B cell (primary cell): ENCODE measurements at regions not wholly inside any gene's neighbourhood (a gene's known extent, or its start where the extent isn't known, plus 50 kb on each side); places are given as distances from the start of the nearest gene placed in this dataset.
A peak's percentile ranks its signal among the peaks of the same experiment; 100 is the strongest.

Source experiments
- ATAC-seq: fragments of 200-7000 bp; cut with Tn5 transposase; one replicate; pipeline ENCODE4 v1.10.0; 2021; ENCODE audit warnings: low read depth, mild to moderate bottlenecking, moderate number of reproducible peaks, moderate library complexity
- CTCF ChIA-PET: fragments of 350-600 bp; sonication (Branson Sonifier 250); formaldehyde crosslinking; loops from one replicate; lab custom pipeline; 2021; ENCODE audit warnings: antibody characterized with exemption, inconsistent platforms; lab: Charles Lee
- POLR2A ChIA-PET: fragments of 350-600 bp; sonication (Branson Sonifier 250); formaldehyde crosslinking; loops from one replicate; lab custom pipeline; 2021; ENCODE audit warnings: antibody characterized with exemption; lab: Charles Lee
- DNase-seq: peaks from one replicate; pipeline ENCODE4 v3.0.0; 2013
- H2AFZ ChIP-seq: 2 replicates; pipeline ENCODE4 v1.6.1; 2012; ENCODE audit warnings: mild to moderate bottlenecking, low read depth, low read length; ENCODE audit not compliant: insufficient read depth, poor library complexity, severe bottlenecking
- H3K27ac ChIP-seq, 2 donors: 1 replicate in 1 of 2; 2 replicates in 1 of 2; pipeline ENCODE4 v1.5.1; 2012 to 2013; ENCODE audit warnings: low read length in 2 of 2, mild to moderate bottlenecking in 2 of 2, moderate library complexity in 1 of 2
- H3K27me3 ChIP-seq, 4 experiments: fragments of 200-600 bp in 1 of 4; sonication (generic) in 1 of 4; replicated peaks in 1 of 4; 1 replicate in 2 of 4; 2 replicates in 2 of 4; pipeline versions ENCODE4 v1.6.1 to v1.7.0; 2013 to 2016; ENCODE audit warnings: low read length in 3 of 4, mild to moderate bottlenecking in 2 of 4, mixed read lengths in 1 of 4, moderate library complexity in 1 of 4; ENCODE audit not compliant: insufficient read depth in 4 of 4, control insufficient read depth in 3 of 4; ENCODE audit errors: control extremely low read depth in 1 of 4
- H3K36me3 ChIP-seq, 2 experiments: replicated peaks in 1 of 2; 1 replicate in 1 of 2; 2 replicates in 1 of 2; pipeline versions ENCODE4 v1.6.1 to v1.7.1; 2013; ENCODE audit warnings: low read length in 1 of 2; ENCODE audit not compliant: insufficient read depth in 2 of 2, control insufficient read depth in 1 of 2; ENCODE audit errors: control extremely low read depth in 1 of 2, extremely low read depth in 1 of 2
- H3K4me1 ChIP-seq, 2 donors: fragments of 200-600 bp in 1 of 2; sonication (generic) in 1 of 2; 1 replicate in 1 of 2; 2 replicates in 1 of 2; pipeline versions ENCODE4 v1.5.1 to v1.6.1; 2013 to 2017; ENCODE audit warnings: low read length in 2 of 2; ENCODE audit not compliant: control insufficient read depth in 2 of 2, insufficient read depth in 2 of 2
- H3K4me2 ChIP-seq: replicated peaks from 2 replicates; pipeline ENCODE3; 2012; ENCODE audit warnings: mild to moderate bottlenecking, low read depth, low read length; ENCODE audit not compliant: poor library complexity, severe bottlenecking
- H3K4me3 ChIP-seq, 5 experiments: fragments of 200-600 bp in 1 of 5; sonication (generic) in 1 of 5; 1 replicate in 3 of 5; 2 replicates in 2 of 5; pipeline versions ENCODE4 v1.5.1 to v1.7.0; 2011 to 2016; ENCODE audit warnings: low read length in 4 of 5, mild to moderate bottlenecking in 4 of 5, low read depth in 2 of 5, control low read depth in 1 of 5, moderate library complexity in 1 of 5; ENCODE audit not compliant: insufficient read depth in 1 of 5; ENCODE audit errors: control extremely low read depth in 1 of 5, extremely low read depth in 1 of 5
- H3K79me2 ChIP-seq: fragments of 200-600 bp; sonication (generic); one replicate; pipeline ENCODE4 v1.6.0; 2016; ENCODE audit warnings: low read length; ENCODE audit not compliant: control insufficient read depth, insufficient read depth
- H3K9ac ChIP-seq: fragments of 200-600 bp; sonication (generic); 2 replicates; pipeline ENCODE4 v1.6.1; 2017; ENCODE audit warnings: mild to moderate bottlenecking, low read length, moderate library complexity
- H3K9me3 ChIP-seq, 3 donors: one replicate each; pipeline versions ENCODE4 v1.6.1 to v1.7.1; 2013; ENCODE audit warnings: low read length in 2 of 3; ENCODE audit not compliant: control insufficient read depth in 2 of 3, insufficient read depth in 1 of 3; ENCODE audit errors: control extremely low read depth in 1 of 3
- H4K20me1 ChIP-seq: 2 replicates; pipeline ENCODE4 v1.6.0; 2012; ENCODE audit warnings: mild to moderate bottlenecking, low read length; ENCODE audit not compliant: insufficient read depth, control insufficient read depth, poor library complexity, severe bottlenecking
- H3K27ac Mint-ChIP-seq: one replicate; pipeline ENCODE4 v1.8.0; 2021; ENCODE audit warnings: mixed read lengths
- H3K27me3 Mint-ChIP-seq: one replicate; pipeline ENCODE4 v1.8.0; 2021; ENCODE audit warnings: mixed read lengths
- H3K4me1 Mint-ChIP-seq: one replicate; pipeline ENCODE4 v1.8.0; 2021; ENCODE audit warnings: mixed read lengths
- H3K4me3 Mint-ChIP-seq: one replicate; pipeline ENCODE4 v1.8.0; 2021; ENCODE audit warnings: mixed read lengths
- H3K9me3 Mint-ChIP-seq: one replicate; pipeline ENCODE4 v1.8.0; 2022; ENCODE audit warnings: mixed read lengths; ENCODE audit not compliant: insufficient read depth
- CTCF ChIP-seq: fragments of 200-600 bp; IDR thresholded peaks from one replicate; pipeline ENCODE4 v1.8.0; 2022; ENCODE audit warnings: antibody characterized with exemption, mild to moderate bottlenecking
- EZH2 ChIP-seq: IDR thresholded peaks from 2 replicates; pipeline ENCODE4 v1.6.1; 2012; ENCODE audit warnings: borderline replicate concordance, low read depth, mild to moderate bottlenecking, moderate library complexity, low read length; ENCODE audit not compliant: insufficient read depth, poor library complexity, severe bottlenecking
- WGBS: methylation state at CpG from one replicate; pipeline ENCODE4 v1.1.5; 2013; ENCODE audit warnings: missing lambda C conversion rate; ENCODE audit not compliant: insufficient coverage; 5-methylcytosine and 5-hydroxymethylcytosine counted together
- intact Hi-C: fragments of 100-400 bp; cut with micrococcal nuclease; formaldehyde crosslinking; loops from one replicate; pipeline ENCODE4 v1.10.0; 2022

- WGBS: no CpG with 5 or more reads among the region's 3 CpGs
- ChIA-PET POLR2A (interaction anchor here (1.4 kb wide), 1 partner anchor 8 kb away, joined by 3 read pairs; no protein-coding TSS in a partner anchor), CTCF (interaction anchor here (1.9 kb wide), 1 partner anchor 35 kb away, joined by 5 read pairs; no protein-coding TSS in a partner anchor)
- Mint-ChIP-seq H3K27me3 (no peaks in the 10 kb centered on the region), H3K4me3 (peak overlapping the region; percentile 84), H3K4me1 (peaks cover 62% of the 10 kb centered on the region), H3K27ac (peak overlapping the region; percentile 88), H3K9me3 (no peaks in the 10 kb centered on the region)
- H3K36me3 ChIP-seq: peaks cover 0 to under 1% of the 10 kb centered on the region in 2 experiments
- ATAC-seq (no peak), DNase-seq (peak; percentile 25)
- no peaks in the 10 kb centered on the region for H3K9me3 ChIP-seq
- H2AFZ ChIP-seq: no peak overlapping the region
- peaks cover 64% of the 10 kb centered on the region for H3K79me2 ChIP-seq
- intact Hi-C loops: no loop called here
- H3K27me3 ChIP-seq: no peaks in the 10 kb centered on the region
- H3K4me3 ChIP-seq: peak overlapping the region in 4 of 5 experiments; percentile 4 to 73 (median 48)
- TF ChIP-seq EZH2 (no peak), CTCF (no peak)
- no peaks in the 10 kb centered on the region for H4K20me1 ChIP-seq
- peak overlapping the region; percentile 56 for H3K9ac ChIP-seq
- peaks cover 37 to 41% of the 10 kb centered on the region in 2 donors for H3K4me1 ChIP-seq
- peak overlapping the region; percentile 71 for H3K4me2 ChIP-seq
- H3K27ac ChIP-seq: peak overlapping the region; percentile 25 to 49
Measured at GRCh38 chrX:45766981-45767501, 566.4 kb upstream of the DIPK2B start.

DNA sequence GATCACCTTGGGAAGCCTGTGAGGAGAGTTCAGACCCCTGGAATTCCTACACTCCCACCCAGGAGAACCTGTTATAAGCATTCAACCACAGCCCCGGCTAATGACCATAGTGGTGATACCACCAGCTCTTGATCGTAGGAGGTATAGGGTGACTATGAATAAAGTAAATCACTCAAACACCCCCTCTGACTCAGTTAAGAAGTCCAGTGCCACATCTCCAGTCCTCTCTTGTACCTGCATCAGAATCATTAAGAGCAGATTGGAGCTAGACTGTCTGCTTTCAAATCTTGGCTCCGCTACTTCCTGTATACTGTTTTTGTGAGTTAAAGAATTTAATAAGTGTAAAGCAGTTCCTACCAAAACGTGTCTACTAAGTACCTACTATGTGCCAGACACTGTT, 565.1 kb upstream of the DIPK2B start:
- H3K9me3 ChIP-seq: no peaks in the 10 kb centered on the region
- Mint-ChIP-seq H3K9me3 (no peaks in the 10 kb centered on the region), H3K4me3 (peak overlapping the region; percentile 55), H3K4me1 (peaks cover 60% of the 10 kb centered on the region), H3K27ac (peak overlapping the region; percentile 67), H3K27me3 (no peaks in the 10 kb centered on the region)
- H4K20me1 ChIP-seq: no peaks in the 10 kb centered on the region
- H3K79me2 ChIP-seq: peaks cover 67% of the 10 kb centered on the region
- no peak overlapping the region for H2AFZ ChIP-seq
- WGBS: no CpG with 5 or more reads among the region's 4 CpGs
- ATAC-seq (no peak), DNase-seq (no peak)
- H3K4me1 ChIP-seq: peaks cover 35 to 40% of the 10 kb centered on the region in 2 donors
- H3K36me3 ChIP-seq: peaks cover 0 to 3% of the 10 kb centered on the region in 2 experiments
- TF ChIP-seq EZH2: no peak
- TF ChIP-seq CTCF: no peak
- peak overlapping the region in 1 of 2 donors; percentile 68 for H3K27ac ChIP-seq
- H3K27me3 ChIP-seq: no peaks in the 10 kb centered on the region
- CTCF ChIA-PET: interaction anchor here (1.9 kb wide), 1 partner anchor 36 kb away, joined by 5 read pairs; no protein-coding TSS in a partner anchor
- peak overlapping the region; percentile 71 for H3K4me2 ChIP-seq
- POLR2A ChIA-PET: interaction anchor here (0.6 to 1.5 kb wide), 2 partner anchors 12 to 785 kb away, joined by 4 read pairs; no protein-coding TSS in a partner anchor
- intact Hi-C loops: no loop called here
- H3K9ac ChIP-seq: no peak overlapping the region
- H3K4me3 ChIP-seq: no peak overlapping the region
